RWPE2 (cell line): ENCODE measurements at regions not wholly inside any gene's neighbourhood (a gene's known extent, or its start where the extent isn't known, plus 50 kb on each side); places are given as distances from the start of the nearest gene placed in this dataset.

Experiments
- ATAC-seq: fragments of 200-7000 bp; cut with Tn5 transposase; 3 replicates; pipeline ENCODE4 v1.9.1; 2021; ENCODE audit warnings: low read depth
- DNase-seq: peaks from one replicate; pipeline ENCODE4 v3.0.0-alpha.2; 2020; ENCODE audit warnings: low spot score
- H3K27ac ChIP-seq: fragments of 450-650 bp; 2 replicates; pipeline ENCODE4 v1.5.1; 2017; ENCODE audit warnings: mild to moderate bottlenecking; ENCODE audit not compliant: poor library complexity, severe bottlenecking
- H3K27me3 ChIP-seq: fragments of 250-450 bp; sonication (Bioruptor Pico); 2 replicates; pipeline ENCODE4 v1.5.1; 2021; ENCODE audit warnings: mild to moderate bottlenecking, moderate library complexity; ENCODE audit not compliant: insufficient read depth, poor library complexity, severe bottlenecking
- H3K36me3 ChIP-seq: fragments of 250-450 bp; sonication (Bioruptor Pico); 2 replicates; pipeline ENCODE4 v1.5.1; 2020; ENCODE audit warnings: low read depth, mild to moderate bottlenecking, moderate library complexity
- H3K4me1 ChIP-seq: fragments of 250-450 bp; sonication (Bioruptor Pico); 2 replicates; pipeline ENCODE4 v1.5.1; 2021; ENCODE audit warnings: mild to moderate bottlenecking, moderate library complexity; ENCODE audit not compliant: insufficient read depth, poor library complexity, severe bottlenecking
- H3K4me3 ChIP-seq: fragments of 250-450 bp; sonication (Bioruptor Pico); 2 replicates; pipeline ENCODE4 v1.5.1; 2021; ENCODE audit warnings: mild to moderate bottlenecking, moderate library complexity; ENCODE audit not compliant: severe bottlenecking
- H3K9me3 ChIP-seq: fragments of 250-450 bp; sonication (Bioruptor Pico); 2 replicates; pipeline ENCODE4 v1.5.1; 2021; ENCODE audit warnings: mild to moderate bottlenecking, moderate library complexity; ENCODE audit not compliant: severe bottlenecking
- CTCF ChIP-seq: fragments of 450-650 bp; IDR thresholded peaks from one replicate; pipeline ENCODE4 v1.5.1; 2017; ENCODE audit warnings: mild to moderate bottlenecking, moderate library complexity; ENCODE audit not compliant: poor library complexity, severe bottlenecking

- DNase-seq (no peak), ATAC-seq (no peak)
- H3K36me3 ChIP-seq: no peaks in the 10 kb centered on the region
- H3K27me3 ChIP-seq: no peaks in the 10 kb centered on the region
- H3K27ac ChIP-seq: peak overlapping the region; percentile 80
- no peak overlapping the region for H3K4me3 ChIP-seq
- no peak for TF ChIP-seq CTCF
- H3K9me3 ChIP-seq: no peaks in the 10 kb centered on the region
- peaks cover 18% of the 10 kb centered on the region for H3K4me1 ChIP-seq
Measured at GRCh38 chr15:91562698-91563097, 290.8 kb upstream of the SLCO3A1 start.

GRCh38 chr15:91564631-91565030 is 288.9 kb upstream of the SLCO3A1 start:
- Histone ChIP-seq H3K4me1 (peaks cover 18% of the 10 kb centered on the region), H3K27me3 (no peaks in the 10 kb centered on the region), H3K27ac (no peak overlapping the region), H3K9me3 (no peaks in the 10 kb centered on the region), H3K4me3 (no peak overlapping the region), H3K36me3 (no peaks in the 10 kb centered on the region)
- no peak for DNase-seq
- ATAC-seq: no peak
- no peak for TF ChIP-seq CTCF

GRCh38 chr15:91566141-91566540 is 287.4 kb upstream of the SLCO3A1 start:
- DNase-seq (no peak), ATAC-seq (no peak)
- H3K27ac ChIP-seq: no peak overlapping the region
- H3K36me3 ChIP-seq: no peaks in the 10 kb centered on the region
- H3K4me1 ChIP-seq: peaks cover 11% of the 10 kb centered on the region
- H3K27me3 ChIP-seq: no peaks in the 10 kb centered on the region
- TF ChIP-seq CTCF: no peak
- no peaks in the 10 kb centered on the region for H3K9me3 ChIP-seq
- H3K4me3 ChIP-seq: no peak overlapping the region

GRCh38 chr15:91568036-91568435 is 285.5 kb upstream of the SLCO3A1 start:
- no peaks in the 10 kb centered on the region for H3K9me3 ChIP-seq
- no peaks in the 10 kb centered on the region for H3K27me3 ChIP-seq
- ATAC-seq (no peak), DNase-seq (no peak)
- no peaks in the 10 kb centered on the region for H3K4me1 ChIP-seq
- no peak for TF ChIP-seq CTCF
- no peak overlapping the region for H3K27ac ChIP-seq
- H3K36me3 ChIP-seq: no peaks in the 10 kb centered on the region
- H3K4me3 ChIP-seq: no peak overlapping the region

GRCh38 chr15:91572110-91572509 is 281.4 kb upstream of the SLCO3A1 start:
- no peak overlapping the region for H3K4me3 ChIP-seq
- no peaks in the 10 kb centered on the region for H3K4me1 ChIP-seq
- no peaks in the 10 kb centered on the region for H3K27me3 ChIP-seq
- H3K27ac ChIP-seq: no peak overlapping the region
- H3K9me3 ChIP-seq: no peaks in the 10 kb centered on the region
- TF ChIP-seq CTCF: no peak
- ATAC-seq (peak; percentile 67), DNase-seq (no peak)
- no peaks in the 10 kb centered on the region for H3K36me3 ChIP-seq
